ENCODE measurements at regions not wholly inside any gene's neighbourhood (a gene's known extent, or its start where the extent isn't known, plus 50 kb on each side); places are given as distances from the start of the nearest gene placed in this dataset.
"Not testable (repeated sequence)": the region's sequence is repeated elsewhere in the genome, so short reads cannot be mapped to it uniquely, and the experiment has no call there.

GRCh38 chr2:34795586-34795985, 1196.5 kb upstream of the FAM98A start:
- not testable (repeated sequence) for H3K27me3 ChIP-seq (ENCODE audit: control insufficient read depth in 4 of 4, insufficient read depth in 4 of 4, low read length in 3 of 4); H3K36me3 ChIP-seq (ENCODE audit: control insufficient read depth in 4 of 4, insufficient read depth in 3 of 4, low read depth in 1 of 4, low read length in 3 of 4); H3K4me1 ChIP-seq (ENCODE audit: control insufficient read depth in 4 of 4, insufficient read depth in 4 of 4, low read length in 3 of 4); H3K4me3 ChIP-seq (ENCODE audit: low read depth in 1 of 3, low read length in 3 of 3); H3K27ac ChIP-seq (ENCODE audit: low read depth in 1 of 2, low read length in 2 of 2); H3K9me3 ChIP-seq (ENCODE audit: control insufficient read depth in 4 of 4, low read length in 3 of 4); DNase-seq (ENCODE audit: low spot score); H3K9ac ChIP-seq (ENCODE audit: low read depth in 1 of 2, low read length in 2 of 2)
- 74% methylated on average over 5 of the region's 5 CpGs for WGBS

GRCh38 chr2:34789169-34789568, 1190.1 kb upstream of the FAM98A start:
- H3K36me3 ChIP-seq (ENCODE audit: control insufficient read depth in 4 of 4, insufficient read depth in 3 of 4, low read depth in 1 of 4, low read length in 3 of 4): no peaks in the 10 kb centered on the region
- 43% methylated on average over 4 of the region's 4 CpGs for WGBS
- no peaks in the 10 kb centered on the region for H3K27me3 ChIP-seq (ENCODE audit: control insufficient read depth in 4 of 4, insufficient read depth in 4 of 4, low read length in 3 of 4)
- no peak overlapping the region for H3K4me3 ChIP-seq (ENCODE audit: low read depth in 1 of 3, low read length in 3 of 3)
- H3K4me1 ChIP-seq (ENCODE audit: control insufficient read depth in 4 of 4, insufficient read depth in 4 of 4, low read length in 3 of 4): no peaks in the 10 kb centered on the region
- TF ChIP-seq JUND (IDR thresholded peaks at IDR 0.05) (no peak), EGR1 (IDR thresholded peaks at IDR 0.05; ENCODE audit: low read depth in 2 of 2) (no peak), HNF4A (conservative IDR thresholded peaks at IDR 0.05) (no peak), RAD21 (IDR thresholded peaks at IDR 0.05) (no peak), ZBTB33 (IDR thresholded peaks at IDR 0.05) (no peak), ATF3 (IDR thresholded peaks at IDR 0.05) (no peak)
- H3K27ac ChIP-seq (ENCODE audit: low read depth in 1 of 2, low read length in 2 of 2): no peak overlapping the region
- H3K9me3 ChIP-seq (ENCODE audit: control insufficient read depth in 4 of 4, low read length in 3 of 4): no peaks in the 10 kb centered on the region
- no peak overlapping the region for H3K9ac ChIP-seq (ENCODE audit: low read depth in 1 of 2, low read length in 2 of 2)
- DNase-seq (ENCODE audit: low spot score): no peak

GRCh38 chr2:34787341-34787740, 1188.2 kb upstream of the FAM98A start:
- Histone ChIP-seq H3K9me3 (ENCODE audit: control insufficient read depth in 4 of 4, low read length in 3 of 4) (no peaks in the 10 kb centered on the region), H3K9ac (ENCODE audit: low read depth in 1 of 2, low read length in 2 of 2) (no peak overlapping the region), H3K4me3 (ENCODE audit: low read depth in 1 of 3, low read length in 3 of 3) (no peak overlapping the region), H3K36me3 (ENCODE audit: control insufficient read depth in 4 of 4, insufficient read depth in 3 of 4, low read depth in 1 of 4, low read length in 3 of 4) (no peaks in the 10 kb centered on the region), H3K4me1 (ENCODE audit: control insufficient read depth in 4 of 4, insufficient read depth in 4 of 4, low read length in 3 of 4) (no peaks in the 10 kb centered on the region), H3K27ac (ENCODE audit: low read depth in 1 of 2, low read length in 2 of 2) (no peak overlapping the region), H3K27me3 (ENCODE audit: control insufficient read depth in 4 of 4, insufficient read depth in 4 of 4, low read length in 3 of 4) (no peaks in the 10 kb centered on the region)
- no peak for TF ChIP-seq NR2F2 (IDR thresholded peaks at IDR 0.05)
- TF ChIP-seq EGR1 (IDR thresholded peaks at IDR 0.05; ENCODE audit: low read depth in 2 of 2): no peak
- no peak for TF ChIP-seq MAX (IDR thresholded peaks at IDR 0.05)
- no peak for TF ChIP-seq GABPA (IDR thresholded peaks at IDR 0.05 in 1 of 2, conservative IDR thresholded peaks at IDR 0.05 in 1 of 2)
- no peak for TF ChIP-seq ATF3 (IDR thresholded peaks at IDR 0.05)
- TF ChIP-seq CTCF (IDR thresholded peaks at IDR 0.05; ENCODE audit: low read depth, low read length, missing input control): no peak
- TF ChIP-seq SP1 (IDR thresholded peaks at IDR 0.05): no peak
- no peak for TF ChIP-seq HNF4G (IDR thresholded peaks at IDR 0.05)
- TF ChIP-seq FOXA1 (IDR thresholded peaks at IDR 0.05): no peak
- TF ChIP-seq HNF4A (conservative IDR thresholded peaks at IDR 0.05): no peak
- TF ChIP-seq YY1 (IDR thresholded peaks at IDR 0.05): no peak
- no peak for TF ChIP-seq RXRA (IDR thresholded peaks at IDR 0.05)
- no peak for TF ChIP-seq ZBTB33 (IDR thresholded peaks at IDR 0.05)
- no peak for TF ChIP-seq TAF1 (conservative IDR thresholded peaks at IDR 0.05)
- TF ChIP-seq RAD21 (IDR thresholded peaks at IDR 0.05): no peak
- TF ChIP-seq FOXA2 (IDR thresholded peaks at IDR 0.05): no peak
- no peak for TF ChIP-seq JUND (IDR thresholded peaks at IDR 0.05)
- no peak for DNase-seq (ENCODE audit: low spot score)
